Common myeloid progenitor, CD34-positive (primary cell): ENCODE measurements at regions not wholly inside any gene's neighbourhood (a gene's known extent, or its start where the extent isn't known, plus 50 kb on each side); places are given as distances from the start of the nearest gene placed in this dataset.
"Not testable (repeated sequence)": the region's sequence is repeated elsewhere in the genome, so short reads cannot be mapped to it uniquely, and the experiment has no call there.

Experiments
- CTCF ChIA-PET: fragments of 350-600 bp; sonication (Branson Sonifier 250); formaldehyde crosslinking; loops from one replicate; lab custom pipeline; 2021; ENCODE audit warnings: antibody characterized with exemption; lab: Charles Lee
- POLR2A ChIA-PET: fragments of 350-600 bp; sonication (Branson Sonifier 250); formaldehyde crosslinking; loops from one replicate; lab custom pipeline; 2021; ENCODE audit warnings: antibody characterized with exemption; lab: Charles Lee
- DNase-seq, 3 donors: peaks; one replicate each; pipeline versions ENCODE4 v3.0.0 to v3.0.0-alpha.2; 2013
- H3K27ac ChIP-seq, 2 experiments: 1 replicate in 1 of 2; 2 replicates in 1 of 2; pipeline ENCODE4 v1.7.0; 2013; ENCODE audit warnings: inconsistent platforms in 2 of 2, low read length in 2 of 2, mild to moderate bottlenecking in 2 of 2, low read depth in 1 of 2, moderate library complexity in 1 of 2; ENCODE audit not compliant: severe bottlenecking in 2 of 2, insufficient read depth in 1 of 2, poor library complexity in 1 of 2
- H3K27me3 ChIP-seq, 5 experiments: replicated peaks in 2 of 5; 1 replicate in 3 of 5; 2 replicates in 2 of 5; pipeline versions ENCODE4 v1.6.1 to v1.7.0; 2013; ENCODE audit warnings: low read length in 4 of 5, mild to moderate bottlenecking in 2 of 5, moderate library complexity in 2 of 5, inconsistent platforms in 1 of 5; ENCODE audit not compliant: insufficient read depth in 5 of 5, control insufficient read depth in 4 of 5
- H3K36me3 ChIP-seq, 4 experiments: 1 replicate in 2 of 4; 2 replicates in 2 of 4; pipeline versions ENCODE4 v1.6.1 to v1.7.0; 2013; ENCODE audit warnings: low read length in 3 of 4, control low read depth in 1 of 4, mild to moderate bottlenecking in 1 of 4; ENCODE audit not compliant: control insufficient read depth in 4 of 4, insufficient read depth in 4 of 4
- H3K4me1 ChIP-seq, 4 experiments: 1 replicate in 3 of 4; 2 replicates in 1 of 4; pipeline versions ENCODE4 v1.6.1 to v1.7.1; 2013; ENCODE audit warnings: low read length in 3 of 4, mild to moderate bottlenecking in 3 of 4, control low read depth in 1 of 4, inconsistent platforms in 1 of 4, moderate library complexity in 1 of 4; ENCODE audit not compliant: control insufficient read depth in 4 of 4, insufficient read depth in 4 of 4; ENCODE audit errors: control extremely low read depth in 1 of 4
- H3K4me3 ChIP-seq, 7 experiments: 1 replicate in 4 of 7; 2 replicates in 3 of 7; pipeline versions ENCODE4 v1.5.1 to v1.7.0; 2013; ENCODE audit warnings: mild to moderate bottlenecking in 7 of 7, low read length in 6 of 7, moderate library complexity in 6 of 7, inconsistent platforms in 2 of 7, low read depth in 2 of 7, control low read depth in 1 of 7; ENCODE audit not compliant: insufficient read depth in 4 of 7, control insufficient read depth in 1 of 7; ENCODE audit errors: extremely low read depth in 1 of 7
- H3K9me3 ChIP-seq, 5 experiments: 1 replicate in 4 of 5; 2 replicates in 1 of 5; pipeline versions ENCODE4 v1.6.1 to v1.7.1; 2013; ENCODE audit warnings: low read length in 4 of 5, mild to moderate bottlenecking in 2 of 5, inconsistent platforms in 1 of 5, low read depth in 1 of 5, moderate library complexity in 1 of 5; ENCODE audit not compliant: control insufficient read depth in 4 of 5, insufficient read depth in 2 of 5; ENCODE audit errors: control extremely low read depth in 1 of 5
- WGBS: methylation state at CpG from one replicate; pipeline ENCODE4 v1.1.5; 2013; ENCODE audit not compliant: insufficient coverage; 5-methylcytosine and 5-hydroxymethylcytosine counted together

- DNase-seq, CTCF ChIA-PET: not testable (repeated sequence)
Measured at GRCh38 chr10:44252631-44253030, 132.3 kb downstream of the CXCL12 start.

GRCh38 chr10:44249933-44250332, 135.0 kb downstream of the CXCL12 start:
- H3K9me3 ChIP-seq, H3K36me3 ChIP-seq, H3K4me1 ChIP-seq, DNase-seq, H3K27ac ChIP-seq, POLR2A ChIA-PET, H3K4me3 ChIP-seq, H3K27me3 ChIP-seq, CTCF ChIA-PET: not testable (repeated sequence)
- 99% methylated on average over 7 of the region's 7 CpGs for WGBS

More at GRCh38 chr10:44252631-44253030, 132.3 kb downstream of the CXCL12 start:
- H3K4me3 ChIP-seq, H3K36me3 ChIP-seq, H3K4me1 ChIP-seq, H3K27me3 ChIP-seq, H3K27ac ChIP-seq, POLR2A ChIA-PET, H3K9me3 ChIP-seq: not testable (repeated sequence)
- no CpG with 5 or more reads among the region's 3 CpGs for WGBS

- Histone ChIP-seq H3K27ac (no peak overlapping the region), H3K27me3 (no peaks in the 10 kb centered on the region), H3K4me3 (no peak overlapping the region), H3K9me3 (peaks cover 0 to 4% (median 0%) of the 10 kb centered on the region in 5 experiments), H3K36me3 (no peaks in the 10 kb centered on the region), H3K4me1 (no peaks in the 10 kb centered on the region)
- POLR2A ChIA-PET, result no interaction called here
- DNase-seq, result no peak
- CTCF ChIA-PET, result no interaction called here
- 88% methylated on average over 11 of the region's 11 CpGs for WGBS
Measured at GRCh38 chr10:44249490-44249889, 135.4 kb downstream of the CXCL12 start.

GRCh38 chr10:44246700-44247099, 138.2 kb downstream of the CXCL12 start:
- H3K9me3 ChIP-seq, POLR2A ChIA-PET, H3K4me3 ChIP-seq, H3K4me1 ChIP-seq, DNase-seq, H3K36me3 ChIP-seq, CTCF ChIA-PET, H3K27ac ChIP-seq, H3K27me3 ChIP-seq: not testable (repeated sequence)

GRCh38 chr10:44246287-44246686, 138.6 kb downstream of the CXCL12 start:
- H3K4me3 ChIP-seq, H3K4me1 ChIP-seq, H3K27me3 ChIP-seq, DNase-seq, H3K36me3 ChIP-seq, H3K27ac ChIP-seq, H3K9me3 ChIP-seq, CTCF ChIA-PET, POLR2A ChIA-PET: not testable (repeated sequence)
- 100% methylated on average over 1 of the region's 2 CpGs for WGBS

- H3K27ac ChIP-seq, result no peak overlapping the region
- H3K36me3 ChIP-seq, result no peaks in the 10 kb centered on the region
- no peak for DNase-seq
- no peak overlapping the region for H3K4me3 ChIP-seq
- no peaks in the 10 kb centered on the region for H3K4me1 ChIP-seq
- no peaks in the 10 kb centered on the region for H3K27me3 ChIP-seq
- H3K9me3 ChIP-seq, result peaks cover 0 to 4% (median 0%) of the 10 kb centered on the region in 5 experiments
- ChIA-PET POLR2A (no interaction called here), CTCF (no interaction called here)
- 100% methylated on average over 1 of the region's 1 CpG for WGBS
Measured at GRCh38 chr10:44245601-44245938, 139.3 kb downstream of the CXCL12 start.

- 89% methylated on average over 3 of the region's 9 CpGs for WGBS
- H3K36me3 ChIP-seq, result no peaks in the 10 kb centered on the region
- H3K4me3 ChIP-seq, result no peak overlapping the region
- H3K4me1 ChIP-seq, result no peaks in the 10 kb centered on the region
- H3K27me3 ChIP-seq, result no peaks in the 10 kb centered on the region
- peaks cover 0 to 4% (median 0%) of the 10 kb centered on the region in 5 experiments for H3K9me3 ChIP-seq
- DNase-seq, result no peak
- ChIA-PET CTCF (no interaction called here), POLR2A (no interaction called here)
- H3K27ac ChIP-seq, result no peak overlapping the region
Measured at GRCh38 chr10:44244745-44245600, 139.9 kb downstream of the CXCL12 start.
